HepG2 (cell line): ENCODE measurements at regions not wholly inside any gene's neighbourhood (a gene's known extent, or its start where the extent isn't known, plus 50 kb on each side); places are given as distances from the start of the nearest gene placed in this dataset.

Experiments used
- ATAC-seq: fragments of 200-7000 bp; cut with Tn5 transposase; 3 replicates; pipeline ENCODE4 v1.9.1; 2020; ENCODE audit warnings: mild to moderate bottlenecking, moderate library complexity
- BruUV-seq: library from RNA; stranded (reverse); fragments of 400-500 nt; replicated peaks from 2 replicates; lab custom pipeline; 2021; lab: Mats Ljungman, UMichigan
- CTCF ChIA-PET: fragments of 300-600 bp; formaldehyde crosslinking; extraction: SDS; loops from one replicate; lab custom pipeline; 2021; ENCODE audit warnings: low total read pairs, inconsistent platforms, low intra/inter-chr PET ratio; lab: Yijun Ruan, JAX
- POLR2A ChIA-PET: fragments of 350-600 bp; sonication (Branson Sonifier 250); formaldehyde crosslinking; loops from one replicate; lab custom pipeline; 2020; ENCODE audit warnings: antibody characterized with exemption, inconsistent platforms; lab: Yijun Ruan, JAX
- DNase-seq: peaks from one replicate; pipeline ENCODE4 v3.0.0-alpha.2; 2015; ENCODE audit warnings: low spot score
- FAIRE-seq: peaks from 3 replicates; lab custom pipeline; 2011; peaks lifted over from hg19 to GRCh38; lab: Jason Lieb, UNC
- H2AFZ ChIP-seq: one replicate; pipeline ENCODE4 v1.6.1; 2011; ENCODE audit warnings: low read length, inconsistent platforms
- H3K27ac ChIP-seq: fragments of 300-600 bp; 3 replicates; pipeline ENCODE4 v1.8.0; 2011; ENCODE audit warnings: mixed run types, mild to moderate bottlenecking, mixed read lengths, low read length, inconsistent platforms; ENCODE audit not compliant: insufficient read depth; ENCODE audit errors: extremely low read length
- H3K27me3 ChIP-seq, 2 experiments: fragments of 200-600 bp in 1 of 2; 2 replicates in 1 of 2; 3 replicates in 1 of 2; pipeline versions ENCODE4 v1.6.0 to v1.8.0; 2011; ENCODE audit warnings: low read length in 2 of 2, mild to moderate bottlenecking in 2 of 2, moderate library complexity in 2 of 2, inconsistent platforms in 1 of 2; ENCODE audit not compliant: insufficient read depth in 2 of 2, control insufficient read depth in 1 of 2
- H3K36me3 ChIP-seq, 2 experiments: fragments of 200-600 bp in 1 of 2; replicated peaks in 1 of 2; 2 replicates in 1 of 2; 3 replicates in 1 of 2; pipeline versions ENCODE4 v1.5.1 to v1.8.0; 2011; ENCODE audit warnings: low read length in 2 of 2, inconsistent platforms in 1 of 2; ENCODE audit not compliant: insufficient read depth in 2 of 2, control insufficient read depth in 1 of 2
- H3K4me1 ChIP-seq: 2 replicates; pipeline ENCODE4 v1.5.1; 2012; ENCODE audit warnings: low read length, inconsistent platforms; ENCODE audit not compliant: insufficient read depth
- H3K4me2 ChIP-seq: 2 replicates; pipeline ENCODE4 v1.6.0; 2011; ENCODE audit warnings: low read depth, low read length, inconsistent platforms
- H3K4me3 ChIP-seq, 3 experiments: fragments of 200-600 bp in 1 of 3; sonication (generic), shearing (Covaris generic) in 1 of 3; replicated peaks in 1 of 3; 2 replicates each; pipeline ENCODE4 v1.5.1; 2011 to 2016; ENCODE audit warnings: low read length in 3 of 3, inconsistent platforms in 2 of 3, low read depth in 2 of 3, mild to moderate bottlenecking in 2 of 3, control low read depth in 1 of 3, mixed read lengths in 1 of 3; ENCODE audit not compliant: insufficient read depth in 1 of 3
- H3K79me2 ChIP-seq: one replicate; pipeline ENCODE4 v1.6.1; 2011; ENCODE audit warnings: low read length, inconsistent platforms; ENCODE audit not compliant: insufficient read depth
- H3K9ac ChIP-seq: 2 replicates; pipeline ENCODE4 v1.6.0; 2011; ENCODE audit warnings: mild to moderate bottlenecking, low read depth, low read length, inconsistent platforms; ENCODE audit not compliant: insufficient read depth
- H3K9me3 ChIP-seq: 2 replicates; pipeline ENCODE4 v1.5.1; 2012; ENCODE audit warnings: mild to moderate bottlenecking, low read length
- H4K20me1 ChIP-seq: 2 replicates; pipeline ENCODE4 v1.6.0; 2011; ENCODE audit warnings: inconsistent platforms, mild to moderate bottlenecking, low read length, moderate library complexity; ENCODE audit not compliant: insufficient read depth
- MBD4 ChIP-seq: IDR thresholded peaks from 2 replicates; pipeline ENCODE4 v1.6.1; 2012; ENCODE audit warnings: low read length, inconsistent platforms, borderline replicate concordance
- PTBP1 ChIP-seq: fragments of 200-400 bp; formaldehyde crosslinking; IDR thresholded peaks from 2 replicates; pipeline ENCODE4 v1.6.1; 2018; ENCODE audit warnings: low read length, low read depth; ENCODE audit not compliant: poor library complexity, severe bottlenecking
- RBFOX2 ChIP-seq: fragments of 200-400 bp; formaldehyde crosslinking; IDR thresholded peaks from 2 replicates; pipeline ENCODE4 v1.6.1; 2017; ENCODE audit warnings: low read depth, mild to moderate bottlenecking, low read length
- REL ChIP-seq: sonication (generic); formaldehyde crosslinking; conservative IDR thresholded peaks from 2 replicates; pipeline ENCODE4 v1.8.0; 2022; ENCODE audit warnings: mild to moderate bottlenecking, missing genetic modification reagents, moderate library complexity
- RELA ChIP-seq: sonication (generic); formaldehyde crosslinking; IDR thresholded peaks from 2 replicates; pipeline ENCODE4 v1.4.0; 2020; ENCODE audit warnings: missing genetic modification reagents
- SNRNP70 ChIP-seq: fragments of 200-400 bp; formaldehyde crosslinking; IDR thresholded peaks from 2 replicates; pipeline ENCODE4 v1.6.1; 2017; ENCODE audit warnings: mild to moderate bottlenecking, low read depth, low read length, moderate library complexity
- ZFP36 ChIP-seq: fragments of 150-350 bp; IDR thresholded peaks from 2 replicates; pipeline ENCODE4 v1.6.1; 2018; ENCODE audit warnings: borderline replicate concordance, low read length, low read depth; ENCODE audit not compliant: partially characterized antibody
- ZFP90 ChIP-seq: sonication (generic); formaldehyde crosslinking; IDR thresholded peaks from 2 replicates; pipeline ENCODE4 v1.8.0; 2022; ENCODE audit warnings: missing genetic modification reagents, mild to moderate bottlenecking, inconsistent platforms, borderline replicate concordance
- ZNF292 ChIP-seq: sonication (generic); formaldehyde crosslinking; IDR thresholded peaks from 2 replicates; pipeline ENCODE4 v1.8.1; 2022; ENCODE audit warnings: mild to moderate bottlenecking, low read depth, missing genetic modification reagents, borderline replicate concordance
- ZNF558 ChIP-seq: sonication (generic); formaldehyde crosslinking; IDR thresholded peaks from 2 replicates; pipeline ENCODE4 v1.9.0; 2022; ENCODE audit warnings: mild to moderate bottlenecking, missing genetic modification reagents, borderline replicate concordance
- ZNF878 ChIP-seq: sonication (generic); formaldehyde crosslinking; IDR thresholded peaks from 2 replicates; pipeline ENCODE4 v1.8.1; 2023; ENCODE audit warnings: mild to moderate bottlenecking, missing genetic modification reagents, moderate library complexity
- ZSCAN20 ChIP-seq: sonication (generic); formaldehyde crosslinking; IDR thresholded peaks from 2 replicates; pipeline ENCODE4 v1.4.0; 2020; ENCODE audit warnings: missing genetic modification reagents, mild to moderate bottlenecking, borderline replicate concordance
- WGBS: methylation state at CpG from one replicate; pipeline ENCODE4 v1.1.6; 2017; ENCODE audit warnings: low lambda C conversion rate; 5-methylcytosine and 5-hydroxymethylcytosine counted together
- in situ Hi-C: cut with HindIII; loops from 2 replicates; pipeline ENCODE4 v1.10.0; 2017; ENCODE audit warnings: low pct_unique_long_range_greater_than_20kb; ENCODE audit not compliant: extremely low pct_ligation_motif_present
- intact Hi-C: fragments of 100-400 bp; cut with micrococcal nuclease; formaldehyde crosslinking; loops from one replicate; pipeline ENCODE4 v1.10.0; 2022; ENCODE audit not compliant: unreplicated experiment
- TF ChIP-seq, protein P1 (sequence below): sonication (generic); formaldehyde crosslinking; IDR thresholded peaks from 2 replicates; pipeline ENCODE4 v1.4.0; 2020; ENCODE audit warnings: missing genetic modification reagents, borderline replicate concordance
- TF ChIP-seq, protein P2 (sequence below): IDR thresholded peaks from 2 replicates; pipeline ENCODE4 v1.6.1; 2016; ENCODE audit warnings: mild to moderate bottlenecking, missing biosample characterization, missing genetic modification reagents
- TF ChIP-seq, protein P3 (sequence below): IDR thresholded peaks from 2 replicates; pipeline ENCODE4 v1.6.1; 2018; ENCODE audit warnings: missing genetic modification reagents, mild to moderate bottlenecking, missing compliant biosample characterization

DNA sequence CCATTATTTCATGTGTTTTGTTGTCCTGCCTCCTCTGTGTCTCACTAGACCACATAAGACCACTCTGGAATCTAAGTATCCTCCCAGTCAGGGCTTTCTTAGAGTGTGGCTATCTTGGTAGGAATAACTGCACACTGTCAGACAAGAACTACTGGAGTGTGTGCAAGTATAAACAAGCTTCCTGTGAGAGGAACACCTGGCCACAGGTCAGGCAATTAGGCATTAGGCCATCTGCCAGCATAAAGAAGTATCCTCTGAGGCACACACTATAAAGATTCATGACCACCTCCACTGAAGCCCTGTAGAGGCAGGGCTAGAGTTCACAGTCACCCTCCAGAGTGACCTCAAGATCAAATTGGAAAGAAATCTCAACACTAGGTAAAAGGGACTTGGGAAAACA lies 507.0 kb upstream of the PABPC4L start (continued):
- TF ChIP-seq MBD4 (no peak), ZSCAN20 (no peak)
- TF ChIP-seq, protein P1, sequence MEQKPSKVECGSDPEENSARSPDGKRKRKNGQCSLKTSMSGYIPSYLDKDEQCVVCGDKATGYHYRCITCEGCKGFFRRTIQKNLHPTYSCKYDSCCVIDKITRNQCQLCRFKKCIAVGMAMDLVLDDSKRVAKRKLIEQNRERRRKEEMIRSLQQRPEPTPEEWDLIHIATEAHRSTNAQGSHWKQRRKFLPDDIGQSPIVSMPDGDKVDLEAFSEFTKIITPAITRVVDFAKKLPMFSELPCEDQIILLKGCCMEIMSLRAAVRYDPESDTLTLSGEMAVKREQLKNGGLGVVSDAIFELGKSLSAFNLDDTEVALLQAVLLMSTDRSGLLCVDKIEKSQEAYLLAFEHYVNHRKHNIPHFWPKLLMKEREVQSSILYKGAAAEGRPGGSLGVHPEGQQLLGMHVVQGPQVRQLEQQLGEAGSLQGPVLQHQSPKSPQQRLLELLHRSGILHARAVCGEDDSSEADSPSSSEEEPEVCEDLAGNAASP = no peak
- TF ChIP-seq, protein P2, sequence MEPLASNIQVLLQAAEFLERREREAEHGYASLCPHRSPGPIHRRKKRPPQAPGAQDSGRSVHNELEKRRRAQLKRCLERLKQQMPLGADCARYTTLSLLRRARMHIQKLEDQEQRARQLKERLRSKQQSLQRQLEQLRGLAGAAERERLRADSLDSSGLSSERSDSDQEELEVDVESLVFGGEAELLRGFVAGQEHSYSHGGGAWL (CRISPR knock-in tag) = no peak

DNA sequence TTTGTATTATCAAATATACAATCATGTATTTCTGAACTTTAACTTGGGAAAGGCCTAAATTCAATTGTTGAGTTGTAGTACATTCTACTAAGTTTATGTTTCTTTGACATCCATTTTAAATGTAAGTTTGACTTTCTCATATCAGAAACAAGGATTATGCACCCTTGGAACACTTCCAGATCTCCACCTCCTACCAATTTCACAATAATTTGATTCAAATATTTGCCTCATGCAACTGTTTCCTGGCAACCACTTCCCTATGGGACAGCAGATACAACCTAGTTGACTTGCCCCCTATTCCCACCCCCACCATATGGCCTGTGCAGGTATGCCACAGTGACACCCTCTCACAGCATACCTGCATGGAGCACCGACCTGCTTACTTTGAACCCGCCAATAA lies 506.4 kb upstream of the PABPC4L start:
- 47% methylated on average over 2 of the region's 2 CpGs for WGBS
- in situ Hi-C loops (no loop called here), intact Hi-C loops (no loop called here)
- Histone ChIP-seq H3K4me1 (no peaks in the 10 kb centered on the region), H4K20me1 (no peaks in the 10 kb centered on the region), H3K9me3 (no peaks in the 10 kb centered on the region), H3K79me2 (no peaks in the 10 kb centered on the region), H3K27me3 (no peaks in the 10 kb centered on the region), H3K27ac (no peak overlapping the region), H3K9ac (no peak overlapping the region), H2AFZ (no peak overlapping the region), H3K36me3 (no peaks in the 10 kb centered on the region), H3K4me3 (no peak overlapping the region), H3K4me2 (no peak overlapping the region)
- FAIRE-seq = no peak
- ChIA-PET POLR2A (no interaction called here), CTCF (no interaction called here)
- no TSS peak for BruUV-seq
- no peak for DNase-seq
- no peak for ATAC-seq
- TF ChIP-seq ZFP36 = no peak

DNA sequence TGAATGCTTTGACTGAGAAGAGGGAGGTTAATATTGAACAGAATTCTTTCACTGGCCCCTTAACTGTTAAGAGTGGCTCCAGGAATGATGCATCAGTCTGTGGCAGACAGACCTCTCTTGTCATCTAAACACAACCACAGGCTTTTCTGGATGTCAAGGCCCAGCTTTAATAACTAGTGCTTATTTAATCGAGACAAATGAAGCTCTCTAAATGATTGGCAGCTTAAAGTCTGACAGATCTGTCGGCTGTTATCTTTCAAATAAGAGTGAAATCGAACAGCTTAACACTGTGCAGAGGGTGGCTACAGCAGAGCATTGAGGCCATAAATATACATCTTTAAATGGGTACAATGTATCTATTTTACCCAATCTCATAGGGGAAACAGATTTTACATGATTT lies 500.8 kb upstream of the PABPC4L start:
- WGBS = 0% methylated on average over 3 of the region's 3 CpGs
- intact Hi-C loops (no loop called here), in situ Hi-C loops (no loop called here)
- Histone ChIP-seq H3K36me3 (no peaks in the 10 kb centered on the region), H3K9me3 (no peaks in the 10 kb centered on the region), H3K4me3 (no peak overlapping the region), H3K9ac (no peak overlapping the region), H3K27ac (no peak overlapping the region), H3K4me1 (no peaks in the 10 kb centered on the region), H3K79me2 (no peaks in the 10 kb centered on the region), H3K4me2 (no peak overlapping the region), H2AFZ (no peak overlapping the region), H3K27me3 (no peaks in the 10 kb centered on the region), H4K20me1 (no peaks in the 10 kb centered on the region)
- DNase-seq (no peak), FAIRE-seq (no peak), ATAC-seq (no peak)
- POLR2A ChIA-PET = no interaction called here
- CTCF ChIA-PET = no interaction called here
- no TSS peak for BruUV-seq
- TF ChIP-seq, protein P3, sequence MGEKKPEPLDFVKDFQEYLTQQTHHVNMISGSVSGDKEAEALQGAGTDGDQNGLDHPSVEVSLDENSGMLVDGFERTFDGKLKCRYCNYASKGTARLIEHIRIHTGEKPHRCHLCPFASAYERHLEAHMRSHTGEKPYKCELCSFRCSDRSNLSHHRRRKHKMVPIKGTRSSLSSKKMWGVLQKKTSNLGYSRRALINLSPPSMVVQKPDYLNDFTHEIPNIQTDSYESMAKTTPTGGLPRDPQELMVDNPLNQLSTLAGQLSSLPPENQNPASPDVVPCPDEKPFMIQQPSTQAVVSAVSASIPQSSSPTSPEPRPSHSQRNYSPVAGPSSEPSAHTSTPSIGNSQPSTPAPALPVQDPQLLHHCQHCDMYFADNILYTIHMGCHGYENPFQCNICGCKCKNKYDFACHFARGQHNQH (CRISPR knock-in tag) = no peak
- TF ChIP-seq ZNF558 (no peak), ZNF878 (CRISPR knock-in tag) (no peak), REL (CRISPR knock-in tag) (no peak), ZFP90 (CRISPR knock-in tag) (no peak), PTBP1 (no peak), RELA (no peak), SNRNP70 (no peak), ZNF292 (CRISPR knock-in tag) (no peak), RBFOX2 (no peak)
